HK-2 (cell line): ENCODE measurements at regions not wholly inside any gene's neighbourhood (a gene's known extent, or its start where the extent isn't known, plus 50 kb on each side); places are given as distances from the start of the nearest gene placed in this dataset.

ENCODE experiments used
- DNase-seq: peaks from one replicate; pipeline ENCODE4 v3.0.0-alpha.2; 2018; ENCODE audit not compliant: unreplicated experiment

DNA sequence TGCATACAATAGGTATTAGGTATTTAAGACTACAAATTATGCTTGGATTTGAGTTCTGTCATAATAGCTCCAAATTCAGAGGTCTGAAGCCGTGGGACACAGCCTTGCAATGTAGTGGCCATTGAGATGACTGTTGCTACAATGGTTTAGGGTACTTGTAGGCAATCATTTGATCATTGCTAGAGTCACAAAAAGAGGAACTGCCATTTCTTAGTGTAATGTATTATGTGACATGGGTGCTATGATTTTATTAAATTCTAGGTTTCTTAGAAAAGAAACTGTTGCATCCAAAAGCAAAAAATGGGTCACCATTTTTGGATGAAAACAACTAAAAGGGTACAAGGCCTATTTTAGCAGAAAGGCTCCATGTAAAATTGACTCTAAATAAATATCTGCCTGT lies 129.9 kb upstream of the ZNF644 start:
- DNase-seq = no peak

DNA sequence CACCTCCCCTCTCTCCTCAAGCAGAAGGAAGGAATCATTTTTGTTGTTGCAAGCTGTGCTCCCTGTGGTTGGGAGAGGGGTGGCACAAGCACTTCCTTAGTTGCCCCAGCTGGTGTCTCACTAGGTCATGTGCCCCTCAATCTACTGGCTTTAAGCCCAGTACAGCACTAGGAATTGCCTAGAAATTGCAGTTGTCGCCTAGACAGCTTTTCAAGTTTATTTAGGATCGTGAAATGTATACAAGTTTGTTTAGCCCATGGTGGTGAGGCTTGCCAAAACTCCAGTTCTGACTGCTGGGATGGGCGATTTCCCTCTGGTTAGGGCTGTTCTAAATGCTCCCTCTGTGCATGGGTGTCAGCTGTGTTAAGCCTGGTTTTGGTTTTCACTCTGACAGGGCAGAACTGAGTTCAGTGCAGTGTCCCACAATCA lies 126.8 kb upstream of the ZNF644 start:
- no peak for DNase-seq

DNA sequence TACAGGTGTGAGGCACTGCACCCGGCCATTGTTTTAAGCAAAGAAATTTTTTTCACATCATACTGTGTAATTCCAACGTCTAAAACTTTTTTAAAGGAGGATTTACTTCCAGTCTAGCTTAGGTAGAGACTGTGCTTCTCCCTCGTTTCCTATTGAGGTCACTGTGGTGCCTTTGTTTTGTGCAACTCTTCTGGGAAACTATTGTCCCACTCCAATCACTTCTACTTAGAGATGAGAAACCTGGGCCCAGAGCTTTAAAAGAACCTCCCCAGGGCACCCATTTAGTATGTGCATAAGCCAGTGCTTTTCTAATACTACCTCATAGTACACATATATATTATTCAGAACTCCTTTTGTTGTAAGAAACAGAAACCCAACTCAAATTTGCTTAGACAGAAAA lies 120.0 kb upstream of the ZNF644 start:
- no peak for DNase-seq

DNA sequence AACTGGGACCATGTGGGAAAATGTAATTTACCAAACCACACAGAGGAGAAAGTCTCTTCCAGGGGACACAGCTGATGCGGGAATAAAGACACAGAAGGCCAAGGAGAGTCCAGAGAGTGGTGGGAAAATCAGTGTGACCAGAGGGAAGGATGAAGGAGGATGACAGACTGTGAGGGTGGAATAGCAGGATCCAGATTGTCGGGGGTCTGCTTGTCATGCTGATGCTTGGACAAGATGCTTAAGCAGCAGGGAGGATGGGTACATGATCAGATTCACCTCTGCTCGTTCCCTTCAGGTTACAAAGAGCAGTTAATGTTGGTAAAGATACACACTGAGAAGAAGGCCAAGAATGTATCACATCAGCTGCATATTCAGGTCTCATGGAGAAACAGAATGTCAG lies 117.1 kb upstream of the ZNF644 start:
- no peak for DNase-seq

DNA sequence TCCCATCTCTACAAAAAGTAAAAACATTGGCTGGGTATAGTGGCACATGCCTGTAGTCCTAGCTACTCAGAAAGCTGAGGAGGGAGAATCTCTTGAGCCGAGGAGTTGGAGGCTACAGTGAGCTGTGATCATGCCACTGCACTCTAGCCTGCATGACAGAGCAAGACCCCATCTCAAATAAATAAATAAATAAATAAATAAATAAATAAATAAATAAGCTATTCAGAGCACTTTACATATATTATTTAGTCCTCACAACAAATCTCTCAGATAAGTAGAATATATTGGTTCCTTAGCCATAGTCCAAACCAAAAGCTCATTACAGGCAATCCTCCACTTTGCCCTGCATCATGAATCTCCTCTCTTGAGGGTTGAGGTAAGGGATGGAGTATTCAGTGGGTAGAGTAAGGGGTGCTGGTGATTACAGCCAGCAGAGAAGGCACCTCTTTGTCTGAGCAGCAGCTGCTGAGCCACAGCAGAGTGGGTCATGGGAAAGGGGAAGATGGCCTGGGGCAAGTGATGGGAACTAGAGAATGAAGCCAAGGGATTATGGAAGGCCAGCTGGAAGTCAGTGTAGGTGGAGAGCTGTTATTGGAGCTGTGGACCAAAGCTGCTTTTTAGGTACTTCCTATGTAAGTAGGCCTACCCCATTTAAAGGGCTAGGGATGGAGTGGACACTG lies 115.5 kb upstream of the ZNF644 start:
- no peak for DNase-seq

DNA sequence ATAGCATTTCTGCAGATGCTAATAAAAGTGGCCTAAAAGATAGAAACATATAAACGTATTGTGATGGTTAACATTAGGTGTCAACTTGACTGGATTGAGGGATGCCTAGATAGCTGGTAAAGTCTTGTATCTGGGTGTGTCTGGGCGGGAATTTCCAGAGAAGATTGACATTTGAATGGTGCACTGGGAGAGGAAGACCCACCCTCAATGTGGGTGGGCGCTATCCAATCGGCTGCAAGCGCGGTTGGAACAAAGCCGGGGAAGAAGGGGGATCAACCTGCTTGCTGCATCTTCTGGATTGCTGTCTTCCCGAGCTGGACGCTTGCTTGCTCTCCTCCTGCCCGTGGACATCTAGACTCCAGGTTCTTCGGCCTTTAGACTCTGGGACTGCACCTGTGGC lies 114.0 kb upstream of the ZNF644 start:
- DNase-seq = no peak

DNA sequence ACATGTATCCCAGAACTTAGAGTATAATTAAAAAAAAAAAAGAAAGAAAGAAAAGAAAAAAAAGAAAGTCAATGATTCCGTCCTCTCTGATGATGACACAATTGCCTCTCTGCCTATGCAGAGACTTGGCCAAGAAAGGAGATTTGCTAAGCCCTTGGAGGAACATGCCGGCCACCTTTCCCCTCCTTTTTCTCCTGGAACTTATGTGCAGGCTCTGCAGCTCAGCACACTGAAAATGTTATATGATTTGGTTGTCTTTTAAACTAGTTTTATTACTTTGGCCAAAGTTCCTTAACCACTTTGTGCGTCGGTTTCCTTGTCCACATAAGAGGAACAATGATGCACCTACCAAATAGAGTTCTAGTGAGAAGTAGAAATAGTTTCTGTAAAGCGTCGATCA lies 111.4 kb upstream of the ZNF644 start:
- no peak for DNase-seq

DNA sequence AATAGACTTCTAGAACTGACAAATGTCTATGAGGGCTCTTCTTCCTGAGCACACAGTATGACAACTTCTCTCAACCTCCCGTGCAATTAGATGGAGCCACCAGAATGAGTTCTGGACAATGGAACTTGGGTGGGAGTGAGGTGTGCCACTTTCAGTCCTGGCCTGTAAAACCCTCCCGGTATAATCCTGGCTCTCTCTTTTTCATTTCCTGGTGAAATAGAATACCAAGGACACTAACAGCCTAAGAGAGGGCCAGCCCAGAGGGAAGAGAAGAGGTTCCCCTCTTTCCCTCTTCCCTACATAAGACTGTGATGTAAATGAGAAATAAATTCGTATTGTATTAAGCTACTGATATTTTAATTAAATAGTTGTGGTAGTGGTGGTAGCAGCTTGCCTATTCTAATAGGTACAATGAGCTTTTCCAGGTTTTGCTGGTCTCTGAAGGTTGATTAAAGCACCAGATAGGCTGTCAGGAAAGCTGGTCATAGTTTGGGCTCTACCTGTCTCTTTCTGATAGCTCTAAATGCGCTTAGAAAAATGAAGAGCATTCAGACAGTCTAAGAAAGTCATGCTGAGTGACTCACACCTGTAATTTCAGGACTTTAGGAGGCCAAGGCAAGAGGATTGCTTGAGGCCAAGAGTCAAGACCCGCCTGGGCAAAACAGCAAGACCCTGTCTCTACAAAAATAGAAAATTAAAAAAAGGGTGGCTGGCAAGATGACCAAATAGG lies 108.6 kb upstream of the ZNF644 start:
- no peak for DNase-seq

DNA sequence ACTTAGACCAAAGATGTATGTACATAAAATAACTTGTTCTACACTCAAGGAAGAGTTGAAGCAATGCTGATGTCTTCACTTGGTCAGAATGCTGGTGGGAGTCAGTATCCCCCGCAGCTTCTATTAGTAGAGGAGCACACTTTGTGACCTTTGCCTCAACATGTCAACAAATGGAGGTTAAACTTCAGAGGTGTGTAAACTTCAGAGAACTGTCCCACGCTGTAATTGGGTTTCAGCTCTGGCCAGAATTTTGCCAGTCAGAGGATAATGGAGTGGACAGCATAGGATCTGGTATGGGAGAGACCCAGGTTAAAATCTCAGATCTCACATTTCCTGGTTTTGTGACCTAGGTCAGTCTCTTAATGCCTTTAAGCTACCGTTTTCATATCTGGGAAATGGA lies 107.6 kb upstream of the ZNF644 start:
- DNase-seq = no peak

DNA sequence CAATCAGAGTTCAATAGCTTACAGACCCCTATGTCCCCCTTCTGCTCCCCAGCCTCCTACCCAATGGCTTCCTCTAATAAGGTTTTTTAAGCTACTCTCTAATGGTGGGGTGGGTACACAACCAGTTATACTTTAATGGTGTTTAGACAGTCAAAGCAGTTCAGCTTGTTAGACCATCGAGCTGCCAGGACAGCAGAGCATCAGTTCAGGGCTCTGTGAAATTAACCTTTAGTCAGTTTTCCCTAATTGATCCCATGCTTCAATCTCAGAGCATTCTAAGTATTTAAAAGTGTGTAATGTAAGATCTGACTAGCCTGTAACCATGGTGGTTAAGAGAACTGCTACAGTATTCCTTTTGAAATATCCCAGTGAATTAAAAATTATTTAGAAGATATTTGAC lies 107.2 kb upstream of the ZNF644 start:
- DNase-seq = no peak

DNA sequence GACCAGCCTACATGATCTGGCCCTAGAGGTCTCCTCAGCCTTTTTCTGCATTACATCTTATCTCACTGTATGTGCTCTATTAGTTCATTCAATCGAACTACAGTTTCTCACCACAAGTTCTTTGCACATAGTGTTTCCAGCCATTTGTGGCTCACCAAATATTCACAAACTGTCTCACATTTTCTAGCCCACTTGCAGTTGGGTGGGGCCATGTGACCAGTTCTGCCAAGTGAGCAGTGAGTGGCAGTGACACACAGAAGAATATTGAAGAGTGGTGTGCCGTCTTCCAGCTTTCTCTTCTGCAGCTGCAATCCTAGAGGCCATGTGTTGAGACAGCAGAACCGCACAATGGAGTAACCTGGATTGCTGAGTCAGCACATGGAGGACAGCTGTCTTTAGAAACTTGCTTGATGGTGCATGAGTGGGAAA lies 103.2 kb upstream of the ZNF644 start:
- DNase-seq = no peak

DNA sequence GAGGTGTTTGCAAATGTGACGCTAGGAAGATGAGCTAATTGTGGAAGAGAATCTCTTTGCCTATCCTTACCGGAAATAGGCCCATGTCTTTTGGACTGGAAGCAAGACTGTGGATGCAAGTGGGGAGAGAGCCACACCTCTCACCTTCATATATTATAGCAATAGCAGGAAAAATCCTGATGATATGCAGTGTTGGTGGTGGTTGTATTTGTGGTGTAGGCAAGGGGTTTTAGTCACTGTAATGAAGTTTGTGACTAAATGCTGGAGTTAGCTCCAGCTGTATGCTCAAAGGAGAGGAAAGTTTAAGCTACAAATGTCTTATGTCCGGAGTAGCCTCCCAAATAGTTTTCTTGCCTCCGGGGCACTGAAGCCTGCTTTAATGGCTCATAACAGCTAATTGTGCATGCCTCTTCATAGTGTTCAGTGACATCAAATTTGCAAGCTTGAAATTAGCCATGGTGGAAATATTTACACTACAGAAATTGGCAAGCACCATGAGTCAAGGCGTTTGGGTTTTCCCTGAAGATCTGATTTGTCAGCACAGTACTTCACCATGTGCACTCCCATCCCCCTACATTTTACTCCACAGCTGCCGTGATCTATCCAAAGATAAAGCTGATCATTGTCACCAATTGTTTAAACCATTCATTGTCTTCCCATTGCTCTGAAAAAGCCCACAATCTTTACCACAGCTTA lies 102.6 kb upstream of the ZNF644 start:
- no peak for DNase-seq

DNA sequence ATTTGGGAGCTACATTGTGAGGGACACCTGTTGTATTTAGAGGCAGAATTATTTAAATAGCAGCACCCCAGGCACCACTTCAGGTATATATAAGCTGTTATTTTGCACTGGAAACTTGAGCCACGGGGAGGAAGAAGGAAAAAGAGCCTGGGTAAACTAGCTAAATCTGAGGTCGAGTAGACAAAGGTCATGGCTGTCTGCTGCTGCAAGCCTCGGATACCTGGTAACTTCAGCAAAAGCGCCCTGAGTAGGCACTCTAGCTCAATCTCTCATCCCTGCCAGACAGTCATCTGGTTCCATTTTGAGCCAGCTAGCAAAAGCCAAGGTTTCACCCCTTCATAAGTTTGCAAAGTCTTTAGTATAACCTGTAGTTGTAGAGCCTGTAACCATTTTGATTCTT lies 101.9 kb upstream of the ZNF644 start:
- no peak for DNase-seq

DNA sequence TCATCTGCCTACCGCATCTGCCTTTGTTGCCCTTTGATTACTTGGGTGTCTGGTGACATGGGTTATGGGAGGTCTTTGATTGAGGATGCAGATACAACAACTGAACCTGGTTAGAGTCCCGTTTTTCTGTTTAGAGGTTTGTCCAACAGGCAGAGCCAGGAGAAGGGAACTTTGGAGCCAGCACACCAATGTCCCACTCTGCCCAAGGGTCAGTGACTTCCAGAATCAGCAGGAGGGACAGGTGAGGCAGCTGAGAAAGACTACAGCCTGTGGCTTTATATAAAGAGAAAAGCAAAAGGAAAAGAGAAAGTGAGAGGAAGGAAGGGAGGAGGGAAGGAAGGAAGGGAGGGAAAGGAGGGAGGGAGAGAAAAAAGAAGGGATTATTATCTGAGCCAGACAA lies 101.5 kb upstream of the ZNF644 start:
- DNase-seq = no peak

DNA sequence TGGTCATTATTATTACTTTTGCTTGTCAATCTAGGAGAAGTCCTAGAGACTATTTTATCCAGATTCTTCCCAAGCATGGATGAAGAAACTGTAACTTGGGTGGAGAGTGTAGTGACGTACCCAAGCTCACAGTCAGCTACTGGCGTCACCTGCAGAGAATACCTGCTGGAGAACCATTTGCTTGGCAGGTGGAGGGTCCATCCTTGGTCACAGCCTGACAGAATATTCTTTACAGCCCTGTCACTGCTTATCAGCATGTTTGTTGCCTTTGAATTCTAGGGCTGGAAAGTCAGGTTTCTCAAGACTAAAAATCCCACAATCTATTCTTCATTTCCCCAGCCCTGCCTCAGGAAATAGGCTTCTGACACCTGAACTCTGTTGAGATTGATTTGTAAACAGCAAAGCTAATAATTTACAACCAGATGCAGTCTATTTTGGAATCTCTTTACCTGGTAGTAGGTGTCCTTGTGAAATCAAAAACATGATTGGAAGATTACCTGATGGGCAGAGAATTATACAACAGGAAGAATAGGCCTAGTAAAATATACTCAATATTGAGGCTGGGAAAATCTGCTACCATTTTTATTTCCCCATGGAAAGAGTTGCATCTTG lies 100.4 kb upstream of the ZNF644 start:
- no peak for DNase-seq

DNA sequence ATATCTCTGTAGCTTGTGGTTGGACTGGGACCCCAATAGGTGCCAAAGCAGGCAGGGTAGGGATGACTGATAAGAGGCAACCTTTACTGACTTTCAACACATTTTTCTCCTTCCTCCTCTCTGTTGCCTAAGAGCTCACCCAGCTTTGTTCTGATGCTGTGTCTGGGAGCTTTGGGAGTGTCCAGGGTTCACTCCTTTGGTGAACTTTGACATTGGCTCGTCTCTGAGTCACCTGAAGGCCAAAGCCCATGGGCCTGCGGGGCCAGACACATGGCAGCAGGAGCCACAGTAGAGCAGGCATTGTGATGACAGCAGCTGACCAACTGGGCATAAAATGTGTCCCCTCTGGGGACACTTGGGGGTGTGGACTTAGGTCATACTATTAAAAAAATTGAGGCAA lies 99.5 kb upstream of the ZNF644 start:
- DNase-seq = no peak

DNA sequence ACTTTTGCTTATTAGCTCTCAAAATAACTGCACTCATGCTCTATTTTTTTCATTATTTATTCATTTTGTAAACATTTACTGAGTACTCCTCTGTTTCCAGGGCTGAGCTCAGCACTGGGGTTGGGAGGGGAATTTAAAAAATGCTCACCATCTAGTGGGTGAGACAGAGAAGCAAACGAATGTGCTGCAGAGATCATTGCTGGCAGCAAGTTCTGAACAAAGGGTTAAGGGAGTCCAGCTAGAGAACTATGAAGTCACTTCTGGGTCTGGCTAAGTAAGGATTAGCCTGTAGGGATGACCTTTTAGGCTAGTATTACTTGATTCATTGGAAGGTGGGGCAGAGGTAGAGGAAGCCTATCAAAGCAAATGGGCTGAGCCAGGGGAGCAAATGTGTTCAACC lies 99.1 kb upstream of the ZNF644 start:
- no peak for DNase-seq

DNA sequence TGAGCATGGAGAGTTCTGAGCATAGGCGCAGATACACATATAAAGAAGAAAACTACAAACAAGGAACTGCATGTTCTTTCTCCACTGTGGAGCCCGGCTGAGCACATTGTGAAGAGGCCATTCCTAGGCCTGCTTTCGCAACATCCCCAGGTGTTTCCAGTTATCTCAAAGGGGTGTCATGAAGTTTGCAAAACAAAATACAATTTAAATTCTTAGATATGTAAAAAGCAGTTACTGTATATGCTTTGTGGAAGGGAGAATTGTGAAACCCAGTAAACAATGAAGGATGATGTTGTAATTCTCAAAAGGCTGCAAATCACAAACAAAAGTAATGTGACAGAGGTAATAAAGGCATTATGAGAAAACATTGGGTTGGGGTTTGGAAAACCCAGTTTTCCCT lies 98.6 kb upstream of the ZNF644 start:
- no peak for DNase-seq

DNA sequence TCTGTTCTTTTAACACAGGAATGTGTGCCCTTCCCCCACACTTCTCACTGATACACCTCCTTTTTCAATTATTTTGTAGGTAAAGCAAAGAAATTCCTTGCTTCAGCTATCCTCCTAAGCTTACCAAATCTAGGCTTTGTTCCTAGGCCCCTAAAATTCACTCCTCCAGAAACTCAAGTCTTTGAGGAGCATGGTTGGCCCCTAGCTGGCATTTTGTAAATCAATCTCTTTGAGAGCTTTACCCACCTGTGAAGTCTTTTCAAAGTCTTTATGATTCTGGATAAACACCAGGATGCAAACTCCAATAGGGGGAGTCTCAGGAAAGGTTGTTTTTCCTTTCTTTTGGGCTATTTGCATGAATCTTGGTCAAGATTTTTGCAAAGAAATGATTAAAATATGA lies 82.9 kb upstream of the ZNF644 start:
- DNase-seq = no peak

DNA sequence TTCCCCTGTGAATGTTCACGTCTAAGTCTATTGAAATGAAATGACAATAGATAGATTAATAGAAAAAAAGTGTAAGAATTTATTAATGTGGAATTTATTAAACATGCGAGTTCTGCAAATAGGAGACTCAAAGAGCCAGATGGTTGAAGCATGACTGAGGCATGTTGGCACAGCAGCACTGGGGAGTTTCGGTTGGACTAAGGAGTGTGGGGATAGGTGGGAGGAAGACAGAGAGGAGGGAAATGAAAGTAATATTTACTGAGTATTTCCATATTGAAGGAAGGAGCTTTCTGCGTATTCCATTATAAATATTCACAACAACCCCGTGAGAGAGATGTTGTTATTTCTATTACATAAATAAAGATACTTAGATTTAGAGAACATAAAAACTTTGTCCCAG lies 79.5 kb upstream of the ZNF644 start:
- DNase-seq = no peak

DNA sequence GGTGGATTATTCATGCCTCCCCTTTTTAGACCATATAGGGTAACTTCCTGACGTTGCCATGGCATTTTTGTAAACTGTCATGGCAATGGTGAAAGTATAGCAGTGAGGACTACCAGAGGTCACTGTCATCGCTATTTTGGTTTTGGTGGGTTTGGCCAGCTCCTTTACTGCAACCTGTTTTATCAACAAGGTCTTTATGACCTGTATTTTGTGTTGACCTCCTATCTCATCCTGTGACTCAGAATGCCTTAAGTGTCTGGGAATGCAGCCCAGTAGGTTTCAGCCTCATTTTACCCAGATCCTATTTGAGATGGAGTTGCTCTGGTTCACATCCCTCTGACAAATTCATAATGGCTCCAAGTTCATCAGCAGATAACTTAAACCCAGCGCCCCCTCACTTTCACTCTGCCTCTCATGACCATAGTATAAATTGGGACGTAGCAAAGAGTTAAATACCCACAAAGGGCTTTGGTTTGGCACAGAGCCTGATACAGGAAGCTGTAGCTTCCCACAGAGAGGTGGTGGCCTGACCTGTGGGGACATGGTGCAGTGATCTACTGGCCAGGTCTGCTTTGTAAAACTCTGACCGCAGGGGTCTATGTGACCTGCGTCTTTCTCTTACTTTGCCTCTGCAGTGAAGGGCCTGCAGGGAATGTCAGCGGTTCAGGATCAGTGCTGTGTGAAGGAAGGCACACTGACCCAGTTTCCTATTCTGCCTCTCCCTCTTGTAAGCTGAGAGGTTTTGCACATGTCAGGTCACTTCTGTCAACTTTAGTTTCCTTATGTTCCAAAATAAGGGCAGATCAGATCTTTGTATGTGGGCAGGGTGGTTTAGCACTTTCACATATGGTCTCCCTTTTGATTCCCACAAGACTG lies 78.1 kb upstream of the ZNF644 start:
- no peak for DNase-seq
